Smooth muscle cell (in vitro differentiated cells): ENCODE measurements at regions not wholly inside any gene's neighbourhood (a gene's known extent, or its start where the extent isn't known, plus 50 kb on each side); places are given as distances from the start of the nearest gene placed in this dataset.

Experiments
- DNase-seq: peaks from one replicate; lab custom pipeline; 2025; ENCODE audit not compliant: unreplicated experiment; lab: John Stamatoyannopoulos, UW
- H2AFZ ChIP-seq: fragments of 200-600 bp; sonication (generic); 2 replicates; pipeline ENCODE4 v1.6.0; 2016; ENCODE audit warnings: antibody characterized with exemption, low read depth, mild to moderate bottlenecking
- H3F3A ChIP-seq: fragments of 200-600 bp; sonication (generic); 2 replicates; pipeline ENCODE4 v1.6.0; 2017; ENCODE audit warnings: antibody characterized with exemption, low read depth
- H3K27ac ChIP-seq: fragments of 200-600 bp; sonication (generic); 2 replicates; pipeline ENCODE4 v1.5.1; 2016; ENCODE audit warnings: low read depth, mild to moderate bottlenecking
- H3K27me3 ChIP-seq: fragments of 200-600 bp; sonication (generic); 2 replicates; pipeline ENCODE4 v1.6.1; 2016; ENCODE audit warnings: low read depth, mild to moderate bottlenecking
- H3K36me3 ChIP-seq: fragments of 200-600 bp; sonication (generic); 2 replicates; pipeline ENCODE4 v1.5.1; 2016; ENCODE audit warnings: low read depth
- H3K4me1 ChIP-seq: fragments of 200-600 bp; sonication (generic); 2 replicates; pipeline ENCODE4 v1.5.1; 2016; ENCODE audit warnings: low read depth
- H3K4me2 ChIP-seq: fragments of 200-600 bp; sonication (generic); 2 replicates; pipeline ENCODE4 v1.6.0; 2016; ENCODE audit warnings: mild to moderate bottlenecking
- H3K4me3 ChIP-seq: fragments of 200-600 bp; sonication (generic); 2 replicates; pipeline ENCODE4 v1.5.1; 2016; ENCODE audit warnings: mild to moderate bottlenecking
- H3K79me2 ChIP-seq: fragments of 200-600 bp; sonication (generic); 2 replicates; pipeline ENCODE4 v1.6.0; 2016; ENCODE audit warnings: low read depth, mild to moderate bottlenecking
- H3K9ac ChIP-seq: fragments of 200-600 bp; sonication (generic); 2 replicates; pipeline ENCODE4 v1.6.0; 2016; ENCODE audit warnings: low read depth
- H3K9me3 ChIP-seq: fragments of 200-600 bp; sonication (generic); replicated peaks from 2 replicates; pipeline ENCODE4 v1.5.1; 2016; ENCODE audit warnings: low read depth
- H4K20me1 ChIP-seq: fragments of 200-600 bp; sonication (generic); 2 replicates; pipeline ENCODE4 v1.6.0; 2016; ENCODE audit warnings: low read depth
- CTCF ChIP-seq: fragments of 200-600 bp; sonication (generic); IDR thresholded peaks from 2 replicates; pipeline ENCODE4 v1.5.1; 2017; ENCODE audit warnings: borderline replicate concordance, mild to moderate bottlenecking, antibody characterized with exemption; ENCODE audit not compliant: insufficient read depth, poor library complexity, severe bottlenecking
- WGBS: methylation state at CpG from one replicate; pipeline ENCODE4 v1.1.7; 2016; ENCODE audit warnings: low lambda C conversion rate; 5-methylcytosine and 5-hydroxymethylcytosine counted together

- Histone ChIP-seq H3K4me1 (no peaks in the 10 kb centered on the region), H3K36me3 (no peaks in the 10 kb centered on the region), H4K20me1 (no peaks in the 10 kb centered on the region), H3F3A (no peaks in the 10 kb centered on the region), H3K4me2 (no peak overlapping the region), H3K4me3 (no peak overlapping the region), H3K27me3 (no peaks in the 10 kb centered on the region), H3K9me3 (no peaks in the 10 kb centered on the region), H2AFZ (no peak overlapping the region), H3K79me2 (no peaks in the 10 kb centered on the region), H3K27ac (no peak overlapping the region), H3K9ac (no peak overlapping the region)
- TF ChIP-seq CTCF = no peak
- no peak for DNase-seq
- WGBS = 74% methylated on average over 9 of the region's 9 CpGs
Measured at GRCh38 chr16:50954469-50954868, 196.6 kb downstream of the SALL1 start.

GRCh38 chr16:50953290-50953689 lies 197.8 kb downstream of the SALL1 start:
- H3K4me3 ChIP-seq = no peak overlapping the region
- H3K36me3 ChIP-seq = no peaks in the 10 kb centered on the region
- no peaks in the 10 kb centered on the region for H3K27me3 ChIP-seq
- no peaks in the 10 kb centered on the region for H3K9me3 ChIP-seq
- H4K20me1 ChIP-seq = no peaks in the 10 kb centered on the region
- no peak for TF ChIP-seq CTCF
- H3K79me2 ChIP-seq = no peaks in the 10 kb centered on the region
- no peak for DNase-seq
- 71% methylated on average over 2 of the region's 2 CpGs for WGBS
- no peak overlapping the region for H3K4me2 ChIP-seq
- H3F3A ChIP-seq = no peaks in the 10 kb centered on the region
- H2AFZ ChIP-seq = no peak overlapping the region
- H3K9ac ChIP-seq = no peak overlapping the region
- H3K4me1 ChIP-seq = no peaks in the 10 kb centered on the region
- H3K27ac ChIP-seq = no peak overlapping the region

- no peak for DNase-seq
- Histone ChIP-seq H2AFZ (no peak overlapping the region), H3K4me1 (no peaks in the 10 kb centered on the region), H3K36me3 (no peaks in the 10 kb centered on the region), H3K79me2 (no peaks in the 10 kb centered on the region), H3K27ac (no peak overlapping the region), H3F3A (no peaks in the 10 kb centered on the region), H4K20me1 (no peaks in the 10 kb centered on the region), H3K9me3 (no peaks in the 10 kb centered on the region), H3K27me3 (no peaks in the 10 kb centered on the region), H3K9ac (no peak overlapping the region), H3K4me3 (no peak overlapping the region), H3K4me2 (no peak overlapping the region)
- no peak for TF ChIP-seq CTCF
- whole genome bisulfite sequencing = 73% methylated on average over 3 of the region's 3 CpGs
Measured at GRCh38 chr16:50950955-50951354, 200.1 kb downstream of the SALL1 start.

- H3K4me1 ChIP-seq = no peaks in the 10 kb centered on the region
- no peaks in the 10 kb centered on the region for H3K79me2 ChIP-seq
- no peaks in the 10 kb centered on the region for H3K27me3 ChIP-seq
- H3K9me3 ChIP-seq = no peaks in the 10 kb centered on the region
- no peak overlapping the region for H3K4me2 ChIP-seq
- WGBS = 92% methylated on average over 22 of the region's 22 CpGs
- H2AFZ ChIP-seq = no peak overlapping the region
- H3F3A ChIP-seq = no peaks in the 10 kb centered on the region
- TF ChIP-seq CTCF = no peak
- H4K20me1 ChIP-seq = no peaks in the 10 kb centered on the region
- no peak overlapping the region for H3K4me3 ChIP-seq
- no peak overlapping the region for H3K27ac ChIP-seq
- no peaks in the 10 kb centered on the region for H3K36me3 ChIP-seq
- no peak overlapping the region for H3K9ac ChIP-seq
- DNase-seq = no peak
Measured at GRCh38 chr16:50948268-50948930, 202.7 kb downstream of the SALL1 start.
